ENCODE measurements at regions not wholly inside any gene's neighbourhood (a gene's known extent, or its start where the extent isn't known, plus 50 kb on each side); places are given as distances from the start of the nearest gene placed in this dataset.

GRCh38 chr5:8247049-8247899, 378.3 kb downstream of the MTRR start:
- TF ChIP-seq POLR2A (IDR thresholded peaks at IDR 0.05) (no peak), CTCF (IDR thresholded peaks at IDR 0.05) (no peak)
